Activated gamma-delta T cell treated with anti-CD3 and anti-CD28 coated beads, Interleukin-2, amount 50 U/mL, for 16 hours (primary cell): ENCODE measurements at regions not wholly inside any gene's neighbourhood (a gene's known extent, or its start where the extent isn't known, plus 50 kb on each side); places are given as distances from the start of the nearest gene placed in this dataset.

Experiments
- DNase-seq: peaks from one replicate; pipeline ENCODE4 v3.0.0-alpha.2; 2020; ENCODE audit warnings: low read depth

- no peak for DNase-seq
These were observed 424.3 kb downstream of the KIF20B start for GRCh38 chr10:90125456-90126255.

- DNase-seq, result no peak
These were observed 424.8 kb downstream of the KIF20B start for GRCh38 chr10:90126256-90126595.

- DNase-seq, result no peak
These were observed 429.1 kb downstream of the KIF20B start for GRCh38 chr10:90130321-90131086.

- no peak for DNase-seq
These were observed 432.2 kb downstream of the KIF20B start for GRCh38 chr10:90133606-90134005.

GRCh38 chr10:90136731-90137316 is 435.4 kb downstream of the KIF20B start:
- DNase-seq, result no peak

GRCh38 chr10:90138844-90139243 is 437.5 kb downstream of the KIF20B start:
- DNase-seq, result no peak

GRCh38 chr10:90141791-90142190 is 440.4 kb downstream of the KIF20B start:
- DNase-seq, result no peak

- DNase-seq, result no peak
These were observed 442.5 kb downstream of the KIF20B start for GRCh38 chr10:90143937-90144336.

- DNase-seq, result no peak
These were observed 446.9 kb downstream of the KIF20B start for GRCh38 chr10:90148116-90148855.

- no peak for DNase-seq
These were observed 448.2 kb downstream of the KIF20B start for GRCh38 chr10:90149563-90149962.

- DNase-seq, result no peak
These were observed 461.0 kb downstream of the KIF20B start for GRCh38 chr10:90162271-90162853.

- no peak for DNase-seq
These were observed 466.0 kb downstream of the KIF20B start for GRCh38 chr10:90167174-90168064.

- no peak for DNase-seq
These were observed 466.9 kb downstream of the KIF20B start for GRCh38 chr10:90168244-90168643.

- no peak for DNase-seq
These were observed 469.8 kb downstream of the KIF20B start for GRCh38 chr10:90171014-90171722.

GRCh38 chr10:90174531-90174930 is 473.1 kb downstream of the KIF20B start:
- DNase-seq, result no peak

GRCh38 chr10:90175161-90175681 is 473.8 kb downstream of the KIF20B start:
- no peak for DNase-seq

- no peak for DNase-seq
These were observed 478.5 kb downstream of the KIF20B start for GRCh38 chr10:90179696-90180407.

GRCh38 chr10:90180886-90181691 is 479.7 kb downstream of the KIF20B start:
- DNase-seq, result no peak

GRCh38 chr10:90192825-90193224 is 491.4 kb downstream of the KIF20B start:
- no peak for DNase-seq
